K562 (cell line): ENCODE measurements at regions not wholly inside any gene's neighbourhood (a gene's known extent, or its start where the extent isn't known, plus 50 kb on each side); places are given as distances from the start of the nearest gene placed in this dataset.

Source experiments
- ATAC-seq: fragments of 200-7000 bp; cut with Tn5 transposase; 3 replicates; pipeline ENCODE4 v1.9.1; 2020; ENCODE audit warnings: moderate library complexity
- BruUV-seq: library from RNA; stranded (reverse); fragments of 400-500 nt; replicated peaks from 2 replicates; lab custom pipeline; 2021; lab: Mats Ljungman, UMichigan
- CTCF ChIA-PET: fragments of 300-600 bp; formaldehyde crosslinking; extraction: SDS; loops from one replicate; lab custom pipeline; 2021; ENCODE audit warnings: low intra/inter-chr PET ratio; lab: Yijun Ruan, JAX
- POLR2A ChIA-PET: fragments of 300-600, 350-650 bp; sonication (Branson Sonifier 250); formaldehyde crosslinking; extraction: SDS; loops from one replicate; lab custom pipeline; 2021; ENCODE audit warnings: antibody characterized with exemption, inconsistent platforms; lab: Yijun Ruan, JAX
- DNase-seq, 4 experiments: peaks; one replicate each; pipeline versions ENCODE4 v3.0.0 to v3.0.0-alpha.2; 2011 to 2018; ENCODE audit warnings: low spot score in 3 of 4, mixed read lengths in 3 of 4; ENCODE audit errors: extremely low read depth in 1 of 4
- FAIRE-seq: peaks from 2 replicates; lab custom pipeline; 2011; peaks lifted over from hg19 to GRCh38; lab: Jason Lieb, UNC
- H2AFZ ChIP-seq: 2 replicates; pipeline ENCODE4 v1.6.0; 2011; ENCODE audit warnings: low read depth, low read length, control low read depth, inconsistent platforms
- H3K27ac ChIP-seq: fragments of 200-600 bp; 3 replicates; pipeline ENCODE4 v1.8.0; 2011; ENCODE audit warnings: low read depth, mild to moderate bottlenecking, control low read depth, inconsistent platforms, low read length, moderate library complexity, mixed read lengths; ENCODE audit errors: extremely low read depth
- H3K27me3 ChIP-seq, 2 experiments: fragments of 300-600 bp in 1 of 2; 2 replicates in 1 of 2; 3 replicates in 1 of 2; pipeline versions ENCODE4 v1.6.0 to v1.8.0; 2011; ENCODE audit warnings: inconsistent platforms in 2 of 2, low read length in 2 of 2, mild to moderate bottlenecking in 1 of 2, mixed read lengths in 1 of 2, moderate library complexity in 1 of 2; ENCODE audit not compliant: control insufficient read depth in 2 of 2, insufficient read depth in 2 of 2
- H3K36me3 ChIP-seq: fragments of 300-600 bp; 3 replicates; pipeline ENCODE4 v1.8.0; 2011; ENCODE audit warnings: mild to moderate bottlenecking, low read length, inconsistent platforms; ENCODE audit not compliant: control insufficient read depth, insufficient read depth
- H3K4me1 ChIP-seq, 2 experiments: fragments of 200-600 bp in 1 of 2; replicated peaks in 1 of 2; 2 replicates in 1 of 2; 3 replicates in 1 of 2; pipeline versions ENCODE4 v1.5.1 to v1.8.0; 2011; ENCODE audit warnings: inconsistent platforms in 2 of 2, low read length in 2 of 2, mild to moderate bottlenecking in 1 of 2, mixed read lengths in 1 of 2, moderate library complexity in 1 of 2; ENCODE audit not compliant: control insufficient read depth in 2 of 2, insufficient read depth in 2 of 2
- H3K4me2 ChIP-seq: 2 replicates; pipeline ENCODE4 v1.6.1; 2011; ENCODE audit warnings: low read length, control low read depth, inconsistent platforms, mixed read lengths; ENCODE audit not compliant: insufficient read depth
- H3K4me3 ChIP-seq: fragments of 200-600 bp; sonication (generic), shearing (Covaris generic); 2 replicates; pipeline ENCODE4 v1.5.1; 2016; ENCODE audit warnings: control low read depth, inconsistent platforms
- H3K79me2 ChIP-seq: fragments of 200-600 bp; 3 replicates; pipeline ENCODE4 v1.8.0; 2011; ENCODE audit warnings: low read length, inconsistent platforms; ENCODE audit not compliant: control insufficient read depth, insufficient read depth
- H3K9ac ChIP-seq, 2 experiments: 2 replicates each; pipeline versions ENCODE4 v1.6.0 to v1.6.1; 2011; ENCODE audit warnings: low read depth in 2 of 2, low read length in 2 of 2, control low read depth in 1 of 2, inconsistent platforms in 1 of 2, mild to moderate bottlenecking in 1 of 2, mixed read lengths in 1 of 2; ENCODE audit not compliant: insufficient read depth in 1 of 2
- H3K9me1 ChIP-seq: one replicate; pipeline ENCODE4 v1.6.0; 2011; ENCODE audit warnings: inconsistent platforms, mild to moderate bottlenecking, low read length, moderate library complexity; ENCODE audit not compliant: control insufficient read depth, insufficient read depth
- H3K9me3 ChIP-seq: replicated peaks from 2 replicates; pipeline ENCODE4 v1.5.1; 2011; ENCODE audit warnings: low read depth, low read length, inconsistent platforms; ENCODE audit not compliant: control insufficient read depth, insufficient read depth
- H4K20me1 ChIP-seq: replicated peaks from 2 replicates; pipeline ENCODE4 v1.6.1; 2011; ENCODE audit warnings: low read length, inconsistent platforms, mixed read lengths; ENCODE audit not compliant: control insufficient read depth, insufficient read depth
- JUND ChIP-seq, 2 experiments: IDR thresholded peaks; 2 replicates in 1 of 2; 3 replicates in 1 of 2; pipeline ENCODE4 v1.6.1; 2011; ENCODE audit warnings: borderline replicate concordance in 2 of 2, low read depth in 2 of 2, low read length in 2 of 2, improper control_type of control experiment in 1 of 2, missing biosample characterization in 1 of 2, missing genetic modification characterization in 1 of 2, missing genetic modification reagents in 1 of 2
- KLF10 ChIP-seq: fragments of 250-450 bp; sonication (Bioruptor Pico); IDR thresholded peaks from 2 replicates; pipeline ENCODE4 v1.6.1; 2021; ENCODE audit warnings: matching md5 sums
- PBX2 ChIP-seq, 2 experiments: IDR thresholded peaks in 1 of 2; conservative IDR thresholded peaks in 1 of 2; 2 replicates each; pipeline ENCODE4 v1.6.1; 2016; ENCODE audit warnings: low read depth in 2 of 2, mild to moderate bottlenecking in 1 of 2, missing compliant biosample characterization in 1 of 2, missing genetic modification characterization in 1 of 2, moderate library complexity in 1 of 2
- SMARCA5 ChIP-seq: fragments of 450-650 bp; IDR thresholded peaks from 2 replicates; pipeline ENCODE4 v1.6.1; 2016
- TFE3 ChIP-seq: fragments of 450-650 bp; formaldehyde crosslinking; IDR thresholded peaks from 2 replicates; pipeline ENCODE4 v1.4.0; 2020; ENCODE audit warnings: mild to moderate bottlenecking, mixed read lengths
- ZNF253 ChIP-seq: fragments of 250-450 bp; sonication (Bioruptor Pico); conservative IDR thresholded peaks from 2 replicates; pipeline ENCODE4 v1.6.1; 2021; ENCODE audit warnings: mild to moderate bottlenecking
- ZNF3 ChIP-seq: fragments of 250-450 bp; sonication (Bioruptor Pico); IDR thresholded peaks from 2 replicates; pipeline ENCODE4 v1.5.0; 2021; ENCODE audit warnings: mild to moderate bottlenecking, moderate library complexity
- ZNF764 ChIP-seq: fragments of 250-450 bp; sonication (Bioruptor Pico); IDR thresholded peaks from 2 replicates; pipeline ENCODE4 v1.4.0; 2020; ENCODE audit warnings: low read depth, mild to moderate bottlenecking, moderate library complexity
- WGBS: fragments of 100-300 bp; shearing (Covaris generic); methylation state at CpG from one replicate; pipeline ENCODE4 v1.1.6; 2016; ENCODE audit warnings: low coverage, mixed read lengths; ENCODE audit not compliant: insufficient coverage; ENCODE audit errors: missing lambda C conversion rate; 5-methylcytosine and 5-hydroxymethylcytosine counted together
- in situ Hi-C: fragments of 300-500 bp; cut with MboI; formaldehyde crosslinking; loops from 4 replicates; pipeline ENCODE4 v1.15.0; 2018; ENCODE audit warnings: inconsistent platforms, mixed read lengths
- intact Hi-C: fragments of 100-400 bp; cut with micrococcal nuclease; formaldehyde crosslinking; loops from 2 replicates; pipeline ENCODE4 v1.14.2; 2022

GRCh38 chr2:17056236-17056635 is 390.6 kb upstream of the CYRIA start:
- Histone ChIP-seq H3K36me3 (no peaks in the 10 kb centered on the region), H3K27ac (no peak overlapping the region), H3K4me3 (no peak overlapping the region), H3K4me2 (no peak overlapping the region), H3K9ac (no peak overlapping the region), H3K9me3 (no peaks in the 10 kb centered on the region), H3K79me2 (no peaks in the 10 kb centered on the region), H3K4me1 (no peaks in the 10 kb centered on the region), H3K9me1 (no peaks in the 10 kb centered on the region), H3K27me3 (no peaks in the 10 kb centered on the region), H4K20me1 (no peaks in the 10 kb centered on the region), H2AFZ (no peak overlapping the region)
- POLR2A ChIA-PET, result no interaction called here
- in situ Hi-C loops (no loop called here), intact Hi-C loops (no loop called here)
- no peak for ATAC-seq
- no peak for TF ChIP-seq ZNF3 (CRISPR knock-in tag)
- no peak for TF ChIP-seq ZNF764 (CRISPR knock-in tag)
- peak; percentile 52 for TF ChIP-seq TFE3
- CTCF ChIA-PET, result no interaction called here
- FAIRE-seq, result no peak
- 3% methylated on average over 4 of the region's 4 CpGs for WGBS
- DNase-seq, result no peak
- no TSS peak for BruUV-seq

GRCh38 chr2:17052001-17052400 is 386.4 kb upstream of the CYRIA start:
- no peak overlapping the region for H3K27ac ChIP-seq
- H3K9ac ChIP-seq, result no peak overlapping the region
- no peak for ATAC-seq
- H3K4me2 ChIP-seq, result no peak overlapping the region
- WGBS, result 7% methylated on average over 5 of the region's 5 CpGs
- no peak overlapping the region for H2AFZ ChIP-seq
- FAIRE-seq, result no peak
- POLR2A ChIA-PET, result no interaction called here
- no peak for DNase-seq
- H4K20me1 ChIP-seq, result no peaks in the 10 kb centered on the region
- in situ Hi-C loops, result no loop called here
- TF ChIP-seq SMARCA5 (no peak), KLF10 (no peak), PBX2 (CRISPR knock-in tag; IDR thresholded peaks at IDR 0.05; ENCODE audit: low read depth) (no peak), PBX2 (tag; conservative IDR thresholded peaks at IDR 0.05; ENCODE audit: low read depth) (no peak), JUND (IDR thresholded peaks at IDR 0.05; ENCODE audit: borderline replicate concordance, low read depth, low read length) (no peak), JUND (tag; IDR thresholded peaks at IDR 0.05; ENCODE audit: borderline replicate concordance, low read depth, low read length) (no peak), ZNF253 (CRISPR knock-in tag) (no peak)
- no peaks in the 10 kb centered on the region for H3K9me3 ChIP-seq
- CTCF ChIA-PET, result no interaction called here
- H3K36me3 ChIP-seq, result no peaks in the 10 kb centered on the region
- no peak overlapping the region for H3K4me3 ChIP-seq
- H3K4me1 ChIP-seq, result no peaks in the 10 kb centered on the region
- no peaks in the 10 kb centered on the region for H3K79me2 ChIP-seq
- no peaks in the 10 kb centered on the region for H3K9me1 ChIP-seq
- no peaks in the 10 kb centered on the region for H3K27me3 ChIP-seq
- intact Hi-C loops, result no loop called here
- BruUV-seq, result no TSS peak
